Motor neuron (in vitro differentiated cells): ENCODE measurements at regions not wholly inside any gene's neighbourhood (a gene's known extent, or its start where the extent isn't known, plus 50 kb on each side); places are given as distances from the start of the nearest gene placed in this dataset.

Source experiments
- ATAC-seq, 8 experiments: fragments of 200-7000 bp; cut with Tn5 transposase; replicated peaks in 6 of 8; 2 replicates each; pipeline ENCODE4 v1.8.0; 2021; ENCODE audit warnings: mild to moderate bottlenecking in 8 of 8, moderate library complexity in 8 of 8
- H3K27ac ChIP-seq, 2 donors: fragments of 250-450 bp; sonication (Bioruptor Pico); 2 replicates each; pipeline ENCODE4 v1.9.0; 2021; ENCODE audit warnings: antibody characterized with exemption in 2 of 2, mild to moderate bottlenecking in 2 of 2, moderate library complexity in 1 of 2
- H3K4me1 ChIP-seq, 2 donors: fragments of 250-450 bp; sonication (Bioruptor Pico); replicated peaks in 1 of 2; 2 replicates each; pipeline ENCODE4 v1.6.1; 2021; ENCODE audit warnings: antibody characterized with exemption in 2 of 2, mild to moderate bottlenecking in 2 of 2, moderate library complexity in 1 of 2
- H3K4me3 ChIP-seq, 5 donors: fragments of 250-450 bp; sonication (Bioruptor Pico); 2 replicates each; pipeline ENCODE4 v1.9.0; 2021; ENCODE audit warnings: antibody characterized with exemption in 5 of 5, mild to moderate bottlenecking in 5 of 5, moderate library complexity in 4 of 5
- WGBS, 10 experiments: fragments of 450-650 bp; shearing (Covaris generic); methylation state at CpG; one replicate each; pipeline ENCODE4 v1.0.0; 2022; 5-methylcytosine and 5-hydroxymethylcytosine counted together
- in situ Hi-C, 9 experiments: fragments of 400-800 bp; cut with MboI; loops; one replicate each; pipeline ENCODE4 v1.15.0; 2021; ENCODE audit warnings: low sequenced_read_pairs in 9 of 9, low pct_unique_long_range_greater_than_20kb in 2 of 9; ENCODE audit not compliant: unreplicated experiment in 9 of 9

DNA sequence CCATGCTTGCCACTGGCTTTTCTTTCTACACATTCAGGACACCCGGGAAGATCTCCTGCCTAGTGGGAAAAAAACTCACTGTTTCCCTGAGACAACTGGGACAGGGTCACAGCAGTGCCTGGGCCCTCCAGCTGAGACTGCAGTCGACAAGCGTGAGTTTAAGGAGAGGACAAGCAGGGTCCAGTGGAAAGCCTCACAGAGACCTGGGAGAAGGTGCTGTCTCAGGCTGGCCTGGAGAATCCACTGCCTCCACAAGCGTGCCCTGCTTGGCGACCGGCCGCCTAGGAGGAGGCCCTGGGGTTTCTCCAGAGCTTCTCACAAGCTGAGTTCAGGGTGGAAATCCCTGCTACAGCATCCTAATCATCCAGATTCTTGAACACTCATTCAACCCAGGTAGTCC lies 519.6 kb upstream of the RAB6C start:
- peak in 3 of 8 experiments; percentile 4 to 22 (median 11) for ATAC-seq
- in situ Hi-C loops = no loop called here

DNA sequence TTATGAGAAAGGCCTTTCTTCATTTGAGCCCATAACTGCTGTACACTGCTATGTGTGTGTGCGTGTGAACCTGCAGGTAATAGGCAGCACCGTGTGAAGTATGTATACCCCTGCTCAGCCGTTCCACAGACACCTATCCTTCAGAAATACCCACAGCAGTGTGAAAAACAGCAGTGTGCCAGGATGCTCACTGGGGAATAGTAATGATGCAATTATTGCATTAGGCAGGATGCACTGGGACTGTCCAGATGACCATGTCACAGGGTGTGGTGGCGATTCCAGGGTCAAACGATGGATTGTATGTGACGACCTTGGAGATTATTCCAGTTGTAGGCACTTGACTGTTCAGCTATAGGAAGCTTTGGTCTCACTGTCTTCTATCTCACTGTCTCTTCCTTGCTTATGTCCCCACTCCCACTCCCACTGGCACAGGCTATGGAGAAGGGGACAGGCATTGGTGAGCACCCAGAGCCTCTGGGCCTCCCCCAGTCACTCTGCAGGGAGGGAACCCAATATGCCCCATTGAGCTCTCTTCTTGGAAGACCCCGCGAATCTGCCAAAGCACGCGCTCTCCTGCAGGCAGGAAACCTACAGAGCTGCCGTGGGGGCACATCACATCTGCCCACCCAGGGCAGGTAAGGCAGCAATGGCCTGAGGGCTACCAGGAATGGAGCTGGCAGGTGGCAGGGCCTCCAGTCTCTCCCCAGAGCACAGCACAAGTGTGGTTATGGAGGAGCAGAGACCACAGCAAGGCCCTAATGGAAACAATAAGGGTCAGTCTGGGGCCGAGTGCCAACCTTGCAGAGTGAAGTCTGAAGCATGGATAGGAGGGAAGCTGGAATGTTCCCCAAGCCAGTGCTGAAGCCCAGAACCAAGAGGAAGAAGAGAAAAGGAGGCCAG lies 518.9 kb upstream of the RAB6C start:
- ATAC-seq = peak in 5 of 8 experiments; percentile 36 to 76 (median 52)
- 33 to 93% (median 70%) methylated on average over 1 to 5 of the region's 12 CpGs; no CpG with 5 or more reads in 4 of the 10 experiments for WGBS, 10 experiments
- Histone ChIP-seq H3K4me3 (no peak overlapping the region), H3K4me1 (peaks cover 9 to 11% of the 10 kb centered on the region in 2 donors), H3K27ac (no peak overlapping the region)
- in situ Hi-C loops = no loop called here

More for the DNA sequence above, 519.6 kb upstream of the RAB6C start:
- H3K27ac ChIP-seq = no peak overlapping the region
- 59 to 100% methylated on average over 3 to 5 of the region's 7 CpGs; no CpG with 5 or more reads in 8 of the 10 experiments for WGBS, 10 experiments
- peaks cover 9 to 11% of the 10 kb centered on the region in 2 donors for H3K4me1 ChIP-seq
- no peak overlapping the region for H3K4me3 ChIP-seq

DNA sequence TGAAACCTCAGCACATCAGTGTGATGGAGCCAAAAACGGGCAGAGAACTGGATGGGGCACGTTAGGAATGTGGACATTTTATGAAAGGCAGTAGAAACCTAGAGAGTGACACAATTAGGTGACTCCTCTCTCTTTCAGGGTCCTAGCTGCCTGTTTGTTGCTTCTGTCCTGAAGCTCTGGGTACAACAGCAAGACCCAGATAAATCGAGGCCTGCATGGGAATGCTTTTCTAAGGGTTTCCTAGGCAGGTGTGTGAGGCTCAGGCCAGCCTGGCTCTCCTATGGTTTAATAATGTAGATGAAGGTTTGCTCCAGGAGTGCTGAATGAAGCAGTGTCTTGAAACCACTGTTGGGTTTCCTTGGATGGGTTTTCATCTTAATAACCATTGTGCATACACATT lies 517.1 kb upstream of the RAB6C start:
- in situ Hi-C loops = no loop called here
- Histone ChIP-seq H3K4me3 (no peak overlapping the region), H3K27ac (no peak overlapping the region), H3K4me1 (peaks cover 9 to 11% of the 10 kb centered on the region in 2 donors)
- WGBS, 10 experiments = 0 to 67% (median 7%) methylated on average over 1 to 3 of the region's 3 CpGs; no CpG with 5 or more reads in 5 of the 10 experiments
- no peak for ATAC-seq

DNA sequence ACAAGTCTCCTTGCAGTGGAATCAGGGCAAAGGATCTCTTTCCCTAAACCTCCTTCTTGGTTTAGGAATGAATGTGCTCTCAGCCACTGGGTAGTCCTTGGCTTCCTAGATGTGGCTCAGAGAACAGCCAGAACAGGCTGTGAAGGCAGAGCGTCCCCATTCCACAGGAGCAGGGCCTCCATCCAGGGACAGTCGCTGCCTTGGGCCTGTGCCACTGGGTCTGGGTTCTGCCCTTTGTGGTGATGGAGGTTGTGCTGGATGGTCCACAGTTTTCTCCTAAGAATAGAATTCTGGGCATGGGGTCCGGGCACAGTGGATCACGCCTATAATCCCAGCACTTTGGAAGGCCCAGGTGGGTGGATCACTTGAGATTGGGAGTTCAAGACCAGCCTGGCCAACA lies 516.5 kb upstream of the RAB6C start:
- no peak overlapping the region for H3K4me3 ChIP-seq
- peaks cover 9 to 11% of the 10 kb centered on the region in 2 donors for H3K4me1 ChIP-seq
- no peak for ATAC-seq
- 0 to 92% (median 82%) methylated on average over 1 to 3 of the region's 4 CpGs; no CpG with 5 or more reads in 7 of the 10 experiments for WGBS, 10 experiments
- H3K27ac ChIP-seq = no peak overlapping the region
- in situ Hi-C loops = no loop called here

GRCh38 chr2:129464036-129464435 lies 515.4 kb upstream of the RAB6C start:
- 0 to 100% (median 89%) methylated on average over 1 to 4 of the region's 4 CpGs; no CpG with 5 or more reads in 1 of the 10 experiments for WGBS, 10 experiments
- H3K27ac ChIP-seq = no peak overlapping the region
- in situ Hi-C loops = no loop called here
- no peak for ATAC-seq
- H3K4me1 ChIP-seq = peaks cover 6 to 9% of the 10 kb centered on the region in 2 donors
- H3K4me3 ChIP-seq = no peak overlapping the region

- in situ Hi-C loops = no loop called here
- no peak overlapping the region for H3K27ac ChIP-seq
- 0 to 100% (median 33%) methylated on average over 1 of the region's 6 CpGs; no CpG with 5 or more reads in 7 of the 10 experiments for WGBS, 10 experiments
- H3K4me3 ChIP-seq = no peak overlapping the region
- ATAC-seq = no peak
- peaks cover 5 to 9% of the 10 kb centered on the region in 2 donors for H3K4me1 ChIP-seq
Observed at GRCh38 chr2:129464631-129465030, 514.8 kb upstream of the RAB6C start.

- 0 to 100% (median 81%) methylated on average over 1 to 5 of the region's 11 CpGs; no CpG with 5 or more reads in 3 of the 10 experiments for WGBS, 10 experiments
- peaks cover under 1 to 6% of the 10 kb centered on the region in 2 donors for H3K4me1 ChIP-seq
- no peak overlapping the region for H3K27ac ChIP-seq
- no peak overlapping the region for H3K4me3 ChIP-seq
- no peak for ATAC-seq
- in situ Hi-C loops = no loop called here
Observed at GRCh38 chr2:129465045-129465444, 514.4 kb upstream of the RAB6C start.

GRCh38 chr2:129466389-129466788 lies 513.1 kb upstream of the RAB6C start:
- in situ Hi-C loops = no loop called here
- no peak for ATAC-seq
- 0 to 100% (median 70%) methylated on average over 1 to 2 of the region's 13 CpGs; no CpG with 5 or more reads in 4 of the 10 experiments for WGBS, 10 experiments
- H3K4me3 ChIP-seq = no peak overlapping the region
- no peaks in the 10 kb centered on the region for H3K4me1 ChIP-seq
- no peak overlapping the region for H3K27ac ChIP-seq

- no peak overlapping the region for H3K27ac ChIP-seq
- ATAC-seq = no peak
- in situ Hi-C loops = no loop called here
- H3K4me3 ChIP-seq = no peak overlapping the region
- H3K4me1 ChIP-seq = no peaks in the 10 kb centered on the region
- WGBS, 10 experiments = 0 to 89% (median 37%) methylated on average over 1 to 7 of the region's 11 CpGs; no CpG with 5 or more reads in 2 of the 10 experiments
Observed at GRCh38 chr2:129467012-129467779, 512.3 kb upstream of the RAB6C start.

DNA sequence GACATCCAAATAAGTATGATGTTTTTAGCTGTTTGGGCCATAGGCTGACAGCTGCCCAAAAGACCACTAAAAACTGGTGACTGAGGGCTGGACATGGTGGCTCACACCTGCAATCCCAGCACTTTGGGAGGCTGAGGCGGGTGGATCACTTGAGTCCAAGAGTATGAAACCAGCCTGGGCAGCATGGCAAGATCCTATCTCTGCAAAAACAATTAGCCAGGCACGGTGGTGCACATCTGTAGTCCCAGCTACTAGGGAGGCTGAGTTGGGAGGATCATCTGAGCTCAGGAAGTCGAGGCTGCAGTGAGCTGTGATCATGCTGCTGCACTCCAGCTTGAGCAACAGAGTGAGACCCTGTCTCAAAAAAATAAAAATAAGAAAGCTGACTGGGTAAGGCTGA lies 511.5 kb upstream of the RAB6C start:
- WGBS, 10 experiments = 0 to 100% (median 44%) methylated on average over 1 to 3 of the region's 3 CpGs
- H3K27ac ChIP-seq = no peak overlapping the region
- H3K4me1 ChIP-seq = no peaks in the 10 kb centered on the region
- no peak for ATAC-seq
- in situ Hi-C loops = no loop called here
- H3K4me3 ChIP-seq = no peak overlapping the region

DNA sequence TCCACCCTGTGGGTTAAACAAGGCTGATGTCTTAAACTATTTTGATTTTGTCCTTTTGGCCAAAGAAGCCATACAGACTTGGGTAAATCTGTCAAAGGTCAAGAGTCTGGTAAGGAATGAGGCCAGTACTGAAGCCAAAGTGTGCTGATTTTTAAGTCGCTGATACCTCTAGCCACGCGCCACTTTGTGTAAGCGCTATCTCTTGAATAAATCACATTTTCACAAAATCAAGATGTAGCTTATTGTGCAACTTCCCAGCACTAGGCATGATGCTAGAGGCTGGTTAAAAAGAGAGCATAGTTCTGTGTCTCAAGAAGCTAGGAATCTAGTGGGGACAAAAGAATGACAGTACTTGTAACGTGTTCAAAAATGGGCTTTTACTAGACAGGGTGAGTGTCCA lies 510.6 kb upstream of the RAB6C start:
- no peak overlapping the region for H3K4me3 ChIP-seq
- no peak for ATAC-seq
- 0 to 98% (median 86%) methylated on average over 1 to 5 of the region's 5 CpGs for WGBS, 10 experiments
- H3K27ac ChIP-seq = no peak overlapping the region
- H3K4me1 ChIP-seq = no peaks in the 10 kb centered on the region
- in situ Hi-C loops = no loop called here

GRCh38 chr2:129469389-129469788 lies 510.1 kb upstream of the RAB6C start:
- H3K27ac ChIP-seq = no peak overlapping the region
- no peak overlapping the region for H3K4me3 ChIP-seq
- in situ Hi-C loops = no loop called here
- no peaks in the 10 kb centered on the region for H3K4me1 ChIP-seq
- 7 to 100% (median 67%) methylated on average over 1 to 5 of the region's 5 CpGs; no CpG with 5 or more reads in 1 of the 10 experiments for WGBS, 10 experiments
- ATAC-seq = no peak

GRCh38 chr2:129469871-129470270 lies 509.6 kb upstream of the RAB6C start:
- Histone ChIP-seq H3K4me3 (no peak overlapping the region), H3K27ac (no peak overlapping the region), H3K4me1 (no peaks in the 10 kb centered on the region)
- WGBS, 10 experiments = 0 to 79% (median 44%) methylated on average over 2 to 4 of the region's 5 CpGs; no CpG with 5 or more reads in 2 of the 10 experiments
- in situ Hi-C loops = no loop called here
- ATAC-seq = peak in 1 of 8 experiments; percentile 29
